Stimulated activated CD8-positive, alpha-beta memory T cell treated with anti-CD3 and anti-CD28 coated beads, Interleukin-2, amount 100 ng/mL, for 48 hours (primary cell): ENCODE measurements at regions not wholly inside any gene's neighbourhood (a gene's known extent, or its start where the extent isn't known, plus 50 kb on each side); places are given as distances from the start of the nearest gene placed in this dataset.
"Not testable (repeated sequence)": the region's sequence is repeated elsewhere in the genome, so short reads cannot be mapped to it uniquely, and the experiment has no call there.

Source experiments
- DNase-seq, 2 donors: peaks; one replicate each; pipeline ENCODE4 v3.0.0-alpha.2; 2020; ENCODE audit warnings: low read depth in 2 of 2

- DNase-seq, result no peak
These were observed 275.5 kb upstream of the SOX9 start for GRCh38 chr17:71845337-71845736.

- no peak for DNase-seq
These were observed 274.2 kb upstream of the SOX9 start for GRCh38 chr17:71846561-71847110.

GRCh38 chr17:71849783-71850768 lies 270.7 kb upstream of the SOX9 start:
- DNase-seq, result no peak

DNA sequence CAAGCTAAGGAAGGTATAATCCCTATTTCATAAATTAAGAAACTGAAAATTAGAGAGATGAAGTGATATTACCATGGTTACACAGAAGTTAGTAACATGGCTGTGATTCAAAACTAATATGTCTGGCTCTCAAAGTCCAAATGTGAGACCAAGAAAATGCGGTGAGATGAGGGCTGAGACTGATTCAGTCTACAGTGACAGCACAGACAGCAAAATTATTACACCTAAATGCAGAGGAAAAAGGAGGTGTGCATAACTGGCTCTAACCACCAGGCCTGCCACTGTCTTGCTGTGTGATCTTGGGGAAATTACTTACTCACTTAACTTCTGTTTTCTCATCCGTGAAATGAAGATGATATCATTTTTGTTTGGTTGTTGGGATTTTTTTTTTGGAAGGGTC lies 270.0 kb upstream of the SOX9 start:
- no peak for DNase-seq

DNA sequence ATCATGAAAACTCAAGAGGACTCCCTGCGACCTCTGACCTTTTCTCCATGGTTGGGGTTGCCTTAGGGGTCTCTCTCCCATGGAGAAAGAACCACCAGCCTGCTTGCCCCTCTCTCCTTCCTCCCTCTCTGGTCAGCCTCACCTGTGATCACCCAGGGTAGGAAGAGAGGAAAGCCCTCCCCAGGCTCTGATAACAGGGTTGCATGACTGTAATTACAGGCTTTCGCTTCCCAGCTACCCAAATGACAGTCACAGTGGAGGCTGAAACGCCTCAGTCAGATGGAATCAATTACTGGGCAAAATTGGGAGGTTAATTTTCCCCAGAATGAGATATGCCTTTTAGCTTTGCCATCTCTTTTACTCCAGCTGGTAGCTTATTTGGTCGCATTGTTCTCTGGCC lies 265.8 kb upstream of the SOX9 start:
- DNase-seq, result no peak

GRCh38 chr17:71864755-71865154 lies 256.1 kb upstream of the SOX9 start:
- no peak for DNase-seq

DNA sequence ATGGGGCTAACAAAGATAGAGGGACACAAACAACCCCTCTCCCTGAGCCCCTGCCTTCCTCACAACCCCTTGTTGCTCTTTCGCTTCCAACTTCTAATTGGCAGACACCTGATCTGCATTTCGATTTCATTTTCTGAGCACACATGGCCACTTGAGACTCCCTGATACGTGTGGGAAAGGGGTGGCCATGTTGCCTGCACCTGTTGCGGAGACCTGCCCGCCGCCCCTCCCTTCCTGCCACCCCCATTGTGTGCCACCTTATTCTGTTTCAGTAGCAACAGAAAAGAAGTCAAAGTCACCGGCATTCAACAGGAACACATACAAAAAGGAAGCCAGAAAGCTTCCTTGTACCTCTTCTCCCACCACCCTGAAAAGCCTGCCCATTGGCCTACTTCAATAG lies 254.7 kb upstream of the SOX9 start:
- no peak for DNase-seq

DNA sequence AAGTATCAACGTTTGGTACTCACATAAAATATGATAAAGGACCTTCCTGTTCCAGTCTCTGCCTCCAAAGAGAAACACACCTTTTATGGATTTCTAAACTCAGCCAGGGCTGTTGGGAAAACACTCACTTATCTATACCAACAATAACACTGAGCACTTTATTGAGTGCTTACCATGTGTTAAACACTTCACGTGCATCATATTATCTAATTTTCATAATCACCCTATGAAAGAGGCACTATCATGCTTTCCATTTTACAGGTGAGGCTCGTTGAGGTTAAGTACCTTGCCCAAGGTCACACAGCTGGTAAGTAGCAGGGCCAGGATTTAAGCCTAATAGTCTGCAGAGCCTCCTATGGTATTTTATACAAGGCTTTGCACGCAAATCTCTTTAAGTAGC lies 251.5 kb upstream of the SOX9 start:
- no peak for DNase-seq

DNA sequence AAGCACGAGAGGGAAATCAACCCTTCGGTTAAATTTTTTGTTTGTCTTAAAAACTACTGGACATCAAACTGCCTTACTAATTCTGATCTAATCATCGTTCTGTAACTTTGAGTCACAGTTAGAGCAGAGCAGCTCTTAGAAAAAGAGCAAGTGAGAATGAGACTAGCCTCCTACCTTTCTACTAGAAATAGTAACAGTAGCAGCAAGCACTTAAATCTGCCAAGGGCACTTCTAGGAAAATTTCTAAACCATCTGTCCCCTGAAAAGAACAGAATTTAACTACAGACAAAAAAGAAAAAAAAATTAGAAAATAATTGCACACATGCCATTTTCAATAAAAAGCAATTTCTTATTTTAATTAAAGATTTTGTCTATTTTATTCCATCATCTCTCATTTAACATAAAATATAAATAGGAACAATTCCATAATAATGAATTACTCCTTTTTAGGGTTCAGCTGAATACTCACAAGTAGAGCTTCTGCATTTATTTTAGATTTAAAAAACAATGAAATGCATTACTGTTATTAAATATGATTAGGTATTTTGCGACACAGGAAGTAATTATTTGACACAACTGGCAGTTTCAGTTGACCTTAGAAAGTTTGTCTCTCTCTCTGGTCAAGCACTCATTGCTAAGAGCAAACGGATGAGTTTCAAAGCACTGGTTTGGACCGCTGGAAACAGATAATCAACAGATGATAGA lies 250.8 kb upstream of the SOX9 start:
- no peak for DNase-seq

DNA sequence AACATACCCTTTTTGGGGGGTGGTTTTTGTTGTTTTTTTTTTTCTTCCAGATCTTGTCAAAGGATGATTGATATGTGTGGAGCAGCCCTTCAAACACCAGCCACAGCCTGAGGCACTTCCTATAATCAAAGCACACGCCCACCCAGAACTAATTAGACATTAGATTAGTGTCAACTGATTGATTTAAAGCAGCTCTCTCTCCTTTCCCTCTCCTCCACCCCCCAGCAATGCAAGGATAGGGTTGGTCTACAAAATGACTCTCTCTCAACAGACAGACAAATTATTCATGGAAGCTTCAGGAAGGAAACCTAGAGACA lies 250.3 kb upstream of the SOX9 start:
- no peak for DNase-seq

- no peak for DNase-seq
These were observed 247.9 kb upstream of the SOX9 start for GRCh38 chr17:71872843-71873485.

DNA sequence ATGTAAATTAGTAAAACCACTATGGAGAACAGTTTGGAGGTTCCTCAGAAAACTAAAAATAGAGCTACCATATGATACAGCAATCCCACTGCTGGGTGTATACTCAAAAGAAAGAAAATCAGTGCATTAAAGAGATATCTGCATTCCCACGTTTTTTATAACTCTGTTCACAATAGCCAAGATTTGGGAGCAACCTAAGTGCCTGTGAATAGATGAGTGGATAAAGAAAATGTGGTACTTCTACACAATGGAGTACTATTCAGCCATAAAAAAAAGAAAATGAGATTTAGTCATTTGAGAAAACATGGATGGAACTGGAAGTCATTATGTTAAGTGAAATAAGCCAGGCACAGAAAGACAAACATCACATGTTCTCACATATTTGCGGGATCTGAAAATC lies 246.0 kb upstream of the SOX9 start:
- DNase-seq, result not testable (repeated sequence)

DNA sequence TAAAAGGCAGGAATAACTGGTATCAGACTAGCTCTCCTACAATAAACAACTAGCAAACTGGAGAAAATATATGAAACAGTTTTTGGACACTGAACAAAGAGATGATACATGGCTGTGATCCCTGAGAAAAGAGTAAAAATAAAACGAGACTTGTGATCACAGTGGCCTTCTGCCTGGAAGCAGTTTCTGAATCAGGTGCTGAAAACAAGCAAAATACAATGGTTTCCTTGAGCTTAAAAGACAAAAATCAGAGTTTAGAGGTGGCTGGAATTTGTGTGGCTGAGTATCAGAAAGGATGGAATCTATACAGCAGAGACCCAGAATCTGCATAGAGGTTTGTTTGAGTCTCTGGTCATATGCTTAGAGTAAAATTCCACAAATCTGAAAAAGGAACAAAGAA lies 242.5 kb upstream of the SOX9 start:
- DNase-seq, result no peak

GRCh38 chr17:71878998-71879397 lies 241.8 kb upstream of the SOX9 start:
- DNase-seq, result no peak

DNA sequence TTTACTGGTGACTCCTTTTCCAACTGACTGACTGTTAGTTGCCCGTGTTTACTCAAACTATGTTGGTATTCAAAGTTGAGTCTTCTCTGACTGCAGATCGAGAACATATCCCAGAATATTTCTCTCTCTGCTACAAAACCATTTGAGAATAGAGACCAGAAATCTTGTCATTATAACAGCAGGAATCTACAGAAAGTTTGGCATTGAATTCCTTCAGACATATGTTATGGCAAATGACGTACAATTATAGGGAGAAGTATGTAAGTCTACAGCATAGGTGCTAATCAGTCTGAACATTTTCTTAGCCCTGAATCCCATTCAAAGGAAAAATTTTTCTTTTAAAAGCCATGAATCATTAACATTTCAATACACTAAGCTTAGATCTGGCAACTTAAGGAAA lies 239.8 kb upstream of the SOX9 start:
- DNase-seq, result no peak

- no peak for DNase-seq
These were observed 239.2 kb upstream of the SOX9 start for GRCh38 chr17:71881581-71881980.

- no peak for DNase-seq
These were observed 237.6 kb upstream of the SOX9 start for GRCh38 chr17:71883258-71883657.

DNA sequence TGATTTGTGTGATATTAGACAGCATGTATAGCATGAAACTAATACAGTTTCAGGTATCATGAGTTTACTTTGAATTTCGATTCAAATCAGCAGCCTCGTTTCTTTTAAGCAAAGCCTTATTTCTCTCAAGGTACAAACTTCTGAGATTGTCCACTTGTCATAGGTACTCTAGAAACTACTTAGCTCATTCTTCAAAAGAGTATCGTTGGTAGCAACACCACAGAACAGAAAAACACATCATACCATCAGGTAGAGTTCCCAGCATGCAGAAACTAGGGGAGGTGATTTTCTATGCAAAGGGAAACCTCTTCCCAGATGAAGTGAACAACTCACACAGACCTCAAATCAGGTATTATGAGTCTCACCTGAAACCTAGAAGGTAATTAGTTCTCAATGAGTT lies 237.0 kb upstream of the SOX9 start:
- DNase-seq, result no peak

DNA sequence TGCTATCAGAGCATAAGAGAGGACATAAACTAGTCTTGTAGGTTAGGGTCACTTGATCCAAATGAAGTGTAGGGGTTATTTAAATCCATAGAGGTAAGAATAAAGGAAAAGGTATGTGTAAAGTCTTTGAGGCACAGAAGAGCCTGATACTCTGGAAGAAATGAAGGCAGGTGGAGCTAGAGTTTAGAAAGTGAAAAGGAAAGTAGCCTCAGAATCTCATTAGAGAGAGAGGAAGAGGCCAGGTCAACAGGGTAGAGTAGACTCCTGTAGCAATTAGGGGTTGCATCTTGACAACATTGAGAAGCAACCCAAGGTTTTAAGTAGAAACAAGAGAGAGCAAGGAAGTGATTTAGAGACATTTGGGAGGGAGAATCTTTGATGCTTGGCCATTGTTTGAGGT lies 235.2 kb upstream of the SOX9 start:
- DNase-seq, result no peak

DNA sequence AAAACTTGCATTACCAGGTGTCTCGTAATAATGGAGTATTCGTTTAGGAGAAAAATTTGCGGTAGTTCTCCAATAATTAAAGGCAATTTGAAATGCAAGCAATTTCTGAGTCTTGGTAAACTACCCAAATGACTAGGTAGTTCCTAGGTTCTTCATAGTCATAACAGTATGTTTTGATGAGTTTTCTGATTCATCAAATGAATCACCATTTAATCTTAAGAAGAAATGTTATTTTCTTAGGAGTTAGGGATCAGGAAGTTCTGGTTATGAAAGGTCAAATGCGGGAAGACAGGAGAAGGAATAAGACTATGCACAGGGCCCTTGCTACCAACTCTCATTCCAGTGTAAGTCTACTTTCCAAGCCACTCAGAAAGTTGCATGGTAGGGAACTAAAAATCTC lies 221.5 kb upstream of the SOX9 start:
- DNase-seq, result no peak

- no peak for DNase-seq
These were observed 220.1 kb upstream of the SOX9 start for GRCh38 chr17:71900621-71901229.

DNA sequence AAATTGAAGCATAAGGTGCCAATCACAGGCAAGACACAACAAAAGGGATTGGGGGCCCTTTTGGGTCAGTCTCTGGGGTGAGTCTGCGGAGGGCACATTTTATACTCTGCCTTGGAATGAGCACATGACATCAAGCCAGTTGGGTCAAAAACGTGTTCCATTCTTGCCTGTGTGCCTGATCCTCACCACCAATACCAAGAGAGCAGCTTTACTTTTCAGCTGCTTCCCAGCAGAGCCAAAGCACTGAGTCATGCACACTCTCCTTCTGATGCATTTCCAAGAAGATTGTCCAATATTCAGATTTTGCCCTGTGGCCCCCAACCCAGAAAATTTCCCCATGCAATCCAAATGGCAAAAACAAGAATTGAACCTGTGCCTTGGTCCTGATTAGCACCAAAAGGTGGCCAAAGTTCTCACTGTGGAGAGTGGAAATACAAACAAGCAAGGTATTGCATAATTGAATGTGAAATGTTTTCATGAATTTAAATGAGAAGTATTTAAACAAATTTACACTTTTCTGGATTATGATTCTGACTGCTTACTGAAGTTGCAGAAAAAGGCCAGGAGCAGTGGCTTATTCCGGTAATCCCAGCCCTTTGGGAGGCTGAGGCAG lies 217.8 kb upstream of the SOX9 start:
- DNase-seq, result no peak
